ENCODE measurements at regions not wholly inside any gene's neighbourhood (a gene's known extent, or its start where the extent isn't known, plus 50 kb on each side); places are given as distances from the start of the nearest gene placed in this dataset.

DNA sequence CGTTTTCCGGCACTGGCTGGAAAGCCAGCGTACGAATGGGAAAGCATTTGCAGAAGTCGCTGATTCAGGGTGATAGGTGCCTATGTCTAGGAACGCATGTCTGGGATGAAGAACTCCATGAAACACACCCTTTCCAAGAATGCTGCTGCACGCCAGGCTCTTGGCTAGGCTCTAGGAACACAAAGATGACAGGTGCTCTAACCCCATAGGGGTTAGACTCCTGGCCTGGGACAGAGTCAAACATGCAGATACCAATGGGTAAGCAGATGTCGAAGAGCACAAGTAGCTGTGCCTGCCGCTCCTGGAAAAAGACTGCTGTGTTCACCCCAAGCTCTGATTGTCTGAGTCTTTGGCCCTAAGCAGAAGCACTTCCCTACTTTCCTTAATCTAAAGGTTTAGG lies 180.9 kb upstream of the UBE3A start:
- Histone ChIP-seq H2AFZ (ENCODE audit: low read depth, low read length, severe bottlenecking) (no peak overlapping the region), H3K9me3 (ENCODE audit: insufficient read depth, low read length) (no peaks in the 10 kb centered on the region), H3K4me3 (ENCODE audit: insufficient read depth, low read length, poor library complexity, severe bottlenecking) (no peak overlapping the region), H3K27me3 (ENCODE audit: low read length) (no peaks in the 10 kb centered on the region), H3K4me2 (ENCODE audit: low read depth, low read length, poor library complexity, severe bottlenecking) (no peak overlapping the region), H3K9ac (ENCODE audit: low read length) (no peak overlapping the region), H4K20me1 (ENCODE audit: low read depth, low read length) (no peaks in the 10 kb centered on the region), H3K27ac (ENCODE audit: low read depth, low read length) (no peak overlapping the region), H3F3A (ENCODE audit: insufficient read depth) (no peaks in the 10 kb centered on the region), H3K9me2 (replicated peaks; ENCODE audit: insufficient read depth, low read length) (no peaks in the 10 kb centered on the region), H3K36me3 (ENCODE audit: low read length) (no peaks in the 10 kb centered on the region), H3K79me2 (ENCODE audit: insufficient read depth, low read length) (no peaks in the 10 kb centered on the region)
- TF ChIP-seq, protein P1, sequence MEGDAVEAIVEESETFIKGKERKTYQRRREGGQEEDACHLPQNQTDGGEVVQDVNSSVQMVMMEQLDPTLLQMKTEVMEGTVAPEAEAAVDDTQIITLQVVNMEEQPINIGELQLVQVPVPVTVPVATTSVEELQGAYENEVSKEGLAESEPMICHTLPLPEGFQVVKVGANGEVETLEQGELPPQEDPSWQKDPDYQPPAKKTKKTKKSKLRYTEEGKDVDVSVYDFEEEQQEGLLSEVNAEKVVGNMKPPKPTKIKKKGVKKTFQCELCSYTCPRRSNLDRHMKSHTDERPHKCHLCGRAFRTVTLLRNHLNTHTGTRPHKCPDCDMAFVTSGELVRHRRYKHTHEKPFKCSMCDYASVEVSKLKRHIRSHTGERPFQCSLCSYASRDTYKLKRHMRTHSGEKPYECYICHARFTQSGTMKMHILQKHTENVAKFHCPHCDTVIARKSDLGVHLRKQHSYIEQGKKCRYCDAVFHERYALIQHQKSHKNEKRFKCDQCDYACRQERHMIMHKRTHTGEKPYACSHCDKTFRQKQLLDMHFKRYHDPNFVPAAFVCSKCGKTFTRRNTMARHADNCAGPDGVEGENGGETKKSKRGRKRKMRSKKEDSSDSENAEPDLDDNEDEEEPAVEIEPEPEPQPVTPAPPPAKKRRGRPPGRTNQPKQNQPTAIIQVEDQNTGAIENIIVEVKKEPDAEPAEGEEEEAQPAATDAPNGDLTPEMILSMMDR (IDR thresholded peaks at IDR 0.05; ENCODE audit: insufficient read depth, low read length, poor library complexity, severe bottlenecking): no peak

GRCh38 chr15:25619076-25619475 lies 180.3 kb upstream of the UBE3A start:
- no peak overlapping the region for H3K27ac ChIP-seq (ENCODE audit: low read depth, low read length)
- no peak overlapping the region for H2AFZ ChIP-seq (ENCODE audit: low read depth, low read length, severe bottlenecking)
- H3K79me2 ChIP-seq (ENCODE audit: insufficient read depth, low read length): no peaks in the 10 kb centered on the region
- H3F3A ChIP-seq (ENCODE audit: insufficient read depth): no peaks in the 10 kb centered on the region
- H3K9ac ChIP-seq (ENCODE audit: low read length): no peak overlapping the region
- no peaks in the 10 kb centered on the region for H3K9me3 ChIP-seq (ENCODE audit: insufficient read depth, low read length)
- H3K4me2 ChIP-seq (ENCODE audit: low read depth, low read length, poor library complexity, severe bottlenecking): no peak overlapping the region
- no peaks in the 10 kb centered on the region for H3K27me3 ChIP-seq (ENCODE audit: low read length)
- H3K4me3 ChIP-seq (ENCODE audit: insufficient read depth, low read length, poor library complexity, severe bottlenecking): no peak overlapping the region
- H3K36me3 ChIP-seq (ENCODE audit: low read length): no peaks in the 10 kb centered on the region
- no peaks in the 10 kb centered on the region for H4K20me1 ChIP-seq (ENCODE audit: low read depth, low read length)
- H3K9me2 ChIP-seq (replicated peaks; ENCODE audit: insufficient read depth, low read length): no peaks in the 10 kb centered on the region
- no peak for TF ChIP-seq EZH2phosphoT487 (conservative IDR thresholded peaks at IDR 0.05; ENCODE audit: low read length)
- TF ChIP-seq, protein P1 (IDR thresholded peaks at IDR 0.05; ENCODE audit: insufficient read depth, low read length, poor library complexity, severe bottlenecking): no peak

DNA sequence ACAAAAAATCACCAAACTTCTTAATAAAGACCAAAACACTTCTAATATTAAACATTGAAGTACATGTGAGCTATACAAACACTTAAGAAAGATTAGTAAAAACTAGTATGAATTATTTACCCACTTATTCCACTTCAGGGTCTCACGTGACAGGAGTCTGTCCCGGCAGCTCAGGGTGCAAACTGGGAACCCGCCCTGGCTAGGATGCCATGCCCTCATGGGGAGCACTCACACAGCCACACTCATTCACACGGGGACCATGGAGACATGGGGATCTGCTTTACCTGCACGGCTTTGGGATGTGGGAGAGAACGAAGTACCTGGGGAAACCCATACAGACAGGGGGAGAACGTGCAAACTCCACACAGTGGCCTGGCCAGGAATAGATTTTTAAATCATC lies 179.3 kb upstream of the UBE3A start:
- Histone ChIP-seq H3K27ac (ENCODE audit: low read depth, low read length) (no peak overlapping the region), H3K9me3 (ENCODE audit: insufficient read depth, low read length) (no peaks in the 10 kb centered on the region), H3K79me2 (ENCODE audit: insufficient read depth, low read length) (no peaks in the 10 kb centered on the region), H3K9me2 (replicated peaks; ENCODE audit: insufficient read depth, low read length) (no peaks in the 10 kb centered on the region), H3K4me3 (ENCODE audit: insufficient read depth, low read length, poor library complexity, severe bottlenecking) (no peak overlapping the region), H3K36me3 (ENCODE audit: low read length) (no peaks in the 10 kb centered on the region), H3F3A (ENCODE audit: insufficient read depth) (no peaks in the 10 kb centered on the region), H4K20me1 (ENCODE audit: low read depth, low read length) (no peaks in the 10 kb centered on the region), H3K27me3 (ENCODE audit: low read length) (no peaks in the 10 kb centered on the region), H3K9ac (ENCODE audit: low read length) (no peak overlapping the region), H2AFZ (ENCODE audit: low read depth, low read length, severe bottlenecking) (no peak overlapping the region), H3K4me2 (ENCODE audit: low read depth, low read length, poor library complexity, severe bottlenecking) (no peak overlapping the region)
- no peak for TF ChIP-seq EZH2phosphoT487 (conservative IDR thresholded peaks at IDR 0.05; ENCODE audit: low read length)
- TF ChIP-seq, protein P1 (IDR thresholded peaks at IDR 0.05; ENCODE audit: insufficient read depth, low read length, poor library complexity, severe bottlenecking): no peak

- H4K20me1 ChIP-seq (ENCODE audit: low read depth, low read length): no peaks in the 10 kb centered on the region
- H3K27ac ChIP-seq (ENCODE audit: low read depth, low read length): no peak overlapping the region
- H3K9ac ChIP-seq (ENCODE audit: low read length): no peak overlapping the region
- H3K36me3 ChIP-seq (ENCODE audit: low read length): no peaks in the 10 kb centered on the region
- no peaks in the 10 kb centered on the region for H3K9me3 ChIP-seq (ENCODE audit: insufficient read depth, low read length)
- no peak overlapping the region for H3K4me3 ChIP-seq (ENCODE audit: insufficient read depth, low read length, poor library complexity, severe bottlenecking)
- H3K9me2 ChIP-seq (replicated peaks; ENCODE audit: insufficient read depth, low read length): no peaks in the 10 kb centered on the region
- no peak overlapping the region for H3K4me2 ChIP-seq (ENCODE audit: low read depth, low read length, poor library complexity, severe bottlenecking)
- H3K79me2 ChIP-seq (ENCODE audit: insufficient read depth, low read length): no peaks in the 10 kb centered on the region
- TF ChIP-seq EZH2phosphoT487 (conservative IDR thresholded peaks at IDR 0.05; ENCODE audit: low read length): no peak
- TF ChIP-seq, protein P1 (IDR thresholded peaks at IDR 0.05; ENCODE audit: insufficient read depth, low read length, poor library complexity, severe bottlenecking): no peak
- H2AFZ ChIP-seq (ENCODE audit: low read depth, low read length, severe bottlenecking): no peak overlapping the region
- no peaks in the 10 kb centered on the region for H3F3A ChIP-seq (ENCODE audit: insufficient read depth)
- no peaks in the 10 kb centered on the region for H3K27me3 ChIP-seq (ENCODE audit: low read length)
Measured at GRCh38 chr15:25616471-25616870, 177.6 kb upstream of the UBE3A start.

Data from SU-DHL-6 (cell line).